SK-N-SH treated with all-trans-retinoic acid at 6 μM for 48 hours (cell line): ENCODE measurements at regions not wholly inside any gene's neighbourhood (a gene's known extent, or its start where the extent isn't known, plus 50 kb on each side); places are given as distances from the start of the nearest gene placed in this dataset.

Experiments
- GLIS3 ChIP-seq: fragments of 250-450 bp; sonication (Bioruptor Pico); IDR thresholded peaks from 2 replicates; pipeline ENCODE4 v1.5.0; 2020; ENCODE audit warnings: mild to moderate bottlenecking, moderate library complexity
- OSR1 ChIP-seq: fragments of 250-450 bp; sonication (Bioruptor Pico); IDR thresholded peaks from 2 replicates; pipeline ENCODE4 v1.8.0; 2022; ENCODE audit warnings: moderate library complexity, mild to moderate bottlenecking, inconsistent platforms
- RARB ChIP-seq: fragments of 250-450 bp; sonication (Bioruptor Pico); IDR thresholded peaks from 2 replicates; pipeline ENCODE4 v1.8.0; 2021; ENCODE audit warnings: mild to moderate bottlenecking, moderate library complexity
- SNAI2 ChIP-seq: fragments of 250-450 bp; sonication (Bioruptor Pico); IDR thresholded peaks from 2 replicates; pipeline ENCODE4 v1.5.0; 2020; ENCODE audit warnings: mild to moderate bottlenecking, moderate library complexity
- ZC3H10 ChIP-seq: fragments of 250-450 bp; sonication (Bioruptor Pico); IDR thresholded peaks from 2 replicates; pipeline ENCODE4 v1.5.1; 2021; ENCODE audit warnings: mild to moderate bottlenecking, moderate library complexity
- ZFP30 ChIP-seq: fragments of 450-650 bp; formaldehyde crosslinking; IDR thresholded peaks from 2 replicates; pipeline ENCODE4 v1.5.0; 2022; ENCODE audit warnings: mild to moderate bottlenecking, moderate library complexity
- ZNF565 ChIP-seq: fragments of 450-650 bp; formaldehyde crosslinking; conservative IDR thresholded peaks from 2 replicates; pipeline ENCODE4 v1.5.0; 2020; ENCODE audit warnings: low read depth, mild to moderate bottlenecking, moderate library complexity
- ZNF70 ChIP-seq: fragments of 450-650 bp; formaldehyde crosslinking; IDR thresholded peaks from 2 replicates; pipeline ENCODE4 v1.5.0; 2020; ENCODE audit warnings: mild to moderate bottlenecking, moderate library complexity
- TF ChIP-seq, protein P1 (sequence below): fragments of 250-450 bp; sonication (Bioruptor Pico); IDR thresholded peaks from 2 replicates; pipeline ENCODE4 v1.8.0; 2020; ENCODE audit warnings: mild to moderate bottlenecking, moderate library complexity, borderline replicate concordance
- TF ChIP-seq, protein P2 (sequence below): fragments of 250-450 bp; sonication (Bioruptor Pico); IDR thresholded peaks from 2 replicates; pipeline ENCODE4 v1.5.1; 2020; ENCODE audit warnings: low read depth, mild to moderate bottlenecking, moderate library complexity

DNA sequence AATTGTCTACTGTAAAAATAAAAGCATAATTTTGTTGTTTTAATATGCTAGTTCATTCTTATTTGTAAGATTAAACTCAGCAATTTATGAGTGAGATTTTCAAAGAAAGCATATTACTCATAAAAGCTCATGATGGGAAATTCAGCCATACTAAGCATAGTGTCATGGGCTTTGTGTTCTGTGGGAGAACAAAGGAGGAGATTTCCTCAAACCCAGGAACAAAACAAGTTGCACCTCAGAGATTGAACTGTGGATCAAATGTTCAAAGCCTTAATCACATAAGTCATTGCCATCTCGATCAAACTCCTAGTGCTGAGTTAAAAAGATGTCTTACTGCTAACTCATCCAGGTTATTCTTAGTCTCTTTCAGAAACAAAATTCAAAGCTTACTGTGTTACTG, 85.6 kb upstream of the PDZRN3 start:
- TF ChIP-seq ZNF70 (no peak), ZFP30 (no peak), RARB (CRISPR knock-in tag) (no peak), ZNF565 (CRISPR knock-in tag) (no peak), GLIS3 (CRISPR knock-in tag) (no peak), ZC3H10 (CRISPR knock-in tag) (no peak), SNAI2 (CRISPR knock-in tag) (no peak), OSR1 (CRISPR knock-in tag) (no peak)
- TF ChIP-seq, protein P1, sequence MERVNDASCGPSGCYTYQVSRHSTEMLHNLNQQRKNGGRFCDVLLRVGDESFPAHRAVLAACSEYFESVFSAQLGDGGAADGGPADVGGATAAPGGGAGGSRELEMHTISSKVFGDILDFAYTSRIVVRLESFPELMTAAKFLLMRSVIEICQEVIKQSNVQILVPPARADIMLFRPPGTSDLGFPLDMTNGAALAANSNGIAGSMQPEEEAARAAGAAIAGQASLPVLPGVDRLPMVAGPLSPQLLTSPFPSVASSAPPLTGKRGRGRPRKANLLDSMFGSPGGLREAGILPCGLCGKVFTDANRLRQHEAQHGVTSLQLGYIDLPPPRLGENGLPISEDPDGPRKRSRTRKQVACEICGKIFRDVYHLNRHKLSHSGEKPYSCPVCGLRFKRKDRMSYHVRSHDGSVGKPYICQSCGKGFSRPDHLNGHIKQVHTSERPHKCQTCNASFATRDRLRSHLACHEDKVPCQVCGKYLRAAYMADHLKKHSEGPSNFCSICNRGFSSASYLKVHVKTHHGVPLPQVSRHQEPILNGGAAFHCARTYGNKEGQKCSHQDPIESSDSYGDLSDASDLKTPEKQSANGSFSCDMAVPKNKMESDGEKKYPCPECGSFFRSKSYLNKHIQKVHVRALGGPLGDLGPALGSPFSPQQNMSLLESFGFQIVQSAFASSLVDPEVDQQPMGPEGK (CRISPR knock-in tag), result no peak
- TF ChIP-seq, protein P2, sequence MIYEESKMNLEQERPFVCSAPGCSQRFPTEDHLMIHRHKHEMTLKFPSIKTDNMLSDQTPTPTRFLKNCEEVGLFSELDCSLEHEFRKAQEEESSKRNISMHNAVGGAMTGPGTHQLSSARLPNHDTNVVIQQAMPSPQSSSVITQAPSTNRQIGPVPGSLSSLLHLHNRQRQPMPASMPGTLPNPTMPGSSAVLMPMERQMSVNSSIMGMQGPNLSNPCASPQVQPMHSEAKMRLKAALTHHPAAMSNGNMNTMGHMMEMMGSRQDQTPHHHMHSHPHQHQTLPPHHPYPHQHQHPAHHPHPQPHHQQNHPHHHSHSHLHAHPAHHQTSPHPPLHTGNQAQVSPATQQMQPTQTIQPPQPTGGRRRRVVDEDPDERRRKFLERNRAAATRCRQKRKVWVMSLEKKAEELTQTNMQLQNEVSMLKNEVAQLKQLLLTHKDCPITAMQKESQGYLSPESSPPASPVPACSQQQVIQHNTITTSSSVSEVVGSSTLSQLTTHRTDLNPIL (CRISPR knock-in tag), result no peak
